ENCODE measurements at regions not wholly inside any gene's neighbourhood (a gene's known extent, or its start where the extent isn't known, plus 50 kb on each side); places are given as distances from the start of the nearest gene placed in this dataset.
A peak's percentile ranks its signal among the peaks of the same experiment; 100 is the strongest.
"Not testable (repeated sequence)": the region's sequence is repeated elsewhere in the genome, so short reads cannot be mapped to it uniquely, and the experiment has no call there.

DNA sequence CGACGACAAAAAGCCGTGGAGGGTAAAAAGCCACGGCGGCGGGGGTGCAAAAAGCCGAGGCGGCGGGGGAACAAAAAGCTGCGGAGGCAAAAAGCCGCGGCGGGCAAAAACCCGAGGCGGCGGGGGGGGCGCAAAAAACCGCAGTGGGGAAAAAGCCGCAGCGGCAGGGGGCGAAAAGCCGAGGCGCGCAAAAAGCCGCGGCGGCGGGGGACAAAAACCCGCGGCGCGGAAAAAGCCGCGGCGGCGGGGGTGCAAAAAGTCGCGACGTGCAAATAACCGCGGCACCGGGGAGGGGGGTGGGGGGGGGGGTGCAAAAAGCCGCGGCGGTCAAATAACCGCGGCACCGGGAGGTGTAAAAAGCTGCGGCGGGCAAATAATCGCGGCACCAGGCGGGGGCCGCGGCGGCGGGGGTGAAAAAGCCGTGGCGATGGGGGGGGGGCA lies 511.5 kb downstream of the FOXD4L5 start:
- Mint-ChIP-seq H3K4me3 (peak overlapping the region; percentile 43), H3K27me3 (ENCODE audit: insufficient read depth) (peaks cover 28% of the 10 kb centered on the region), H3K4me1 (peaks cover 2% of the 10 kb centered on the region), H3K27ac (no peak overlapping the region), H3K9me3 (no peaks in the 10 kb centered on the region), H3K36me3 (ENCODE audit: low read depth) (no peaks in the 10 kb centered on the region)
- Histone ChIP-seq H3K4me1 (ENCODE audit: control insufficient read depth, insufficient read depth, low read length) (no peaks in the 10 kb centered on the region), H3K27me3 (ENCODE audit: control insufficient read depth, insufficient read depth, low read length, poor library complexity, severe bottlenecking) (peaks cover 12% of the 10 kb centered on the region), H3K27ac (ENCODE audit: low read depth, low read length) (no peak overlapping the region), H3K9ac (ENCODE audit: extremely low read depth, low read length, poor library complexity, severe bottlenecking) (no peak overlapping the region), H3K9me3 (ENCODE audit: control insufficient read depth, low read length) (no peaks in the 10 kb centered on the region), H3K36me3 (ENCODE audit: control insufficient read depth, insufficient read depth, low read length) (no peaks in the 10 kb centered on the region), H3K4me3 (ENCODE audit: low read length) (no peak overlapping the region)
- WGBS, 2 experiments (ENCODE audit: insufficient coverage in 1 of 2, insufficient read length in 1 of 2), result 0% methylated on average over 11 to 39 of the region's 59 CpGs
- no peak for DNase-seq
- TF ChIP-seq, protein P1, sequence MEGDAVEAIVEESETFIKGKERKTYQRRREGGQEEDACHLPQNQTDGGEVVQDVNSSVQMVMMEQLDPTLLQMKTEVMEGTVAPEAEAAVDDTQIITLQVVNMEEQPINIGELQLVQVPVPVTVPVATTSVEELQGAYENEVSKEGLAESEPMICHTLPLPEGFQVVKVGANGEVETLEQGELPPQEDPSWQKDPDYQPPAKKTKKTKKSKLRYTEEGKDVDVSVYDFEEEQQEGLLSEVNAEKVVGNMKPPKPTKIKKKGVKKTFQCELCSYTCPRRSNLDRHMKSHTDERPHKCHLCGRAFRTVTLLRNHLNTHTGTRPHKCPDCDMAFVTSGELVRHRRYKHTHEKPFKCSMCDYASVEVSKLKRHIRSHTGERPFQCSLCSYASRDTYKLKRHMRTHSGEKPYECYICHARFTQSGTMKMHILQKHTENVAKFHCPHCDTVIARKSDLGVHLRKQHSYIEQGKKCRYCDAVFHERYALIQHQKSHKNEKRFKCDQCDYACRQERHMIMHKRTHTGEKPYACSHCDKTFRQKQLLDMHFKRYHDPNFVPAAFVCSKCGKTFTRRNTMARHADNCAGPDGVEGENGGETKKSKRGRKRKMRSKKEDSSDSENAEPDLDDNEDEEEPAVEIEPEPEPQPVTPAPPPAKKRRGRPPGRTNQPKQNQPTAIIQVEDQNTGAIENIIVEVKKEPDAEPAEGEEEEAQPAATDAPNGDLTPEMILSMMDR (conservative IDR thresholded peaks at IDR 0.05), result no peak

DNA sequence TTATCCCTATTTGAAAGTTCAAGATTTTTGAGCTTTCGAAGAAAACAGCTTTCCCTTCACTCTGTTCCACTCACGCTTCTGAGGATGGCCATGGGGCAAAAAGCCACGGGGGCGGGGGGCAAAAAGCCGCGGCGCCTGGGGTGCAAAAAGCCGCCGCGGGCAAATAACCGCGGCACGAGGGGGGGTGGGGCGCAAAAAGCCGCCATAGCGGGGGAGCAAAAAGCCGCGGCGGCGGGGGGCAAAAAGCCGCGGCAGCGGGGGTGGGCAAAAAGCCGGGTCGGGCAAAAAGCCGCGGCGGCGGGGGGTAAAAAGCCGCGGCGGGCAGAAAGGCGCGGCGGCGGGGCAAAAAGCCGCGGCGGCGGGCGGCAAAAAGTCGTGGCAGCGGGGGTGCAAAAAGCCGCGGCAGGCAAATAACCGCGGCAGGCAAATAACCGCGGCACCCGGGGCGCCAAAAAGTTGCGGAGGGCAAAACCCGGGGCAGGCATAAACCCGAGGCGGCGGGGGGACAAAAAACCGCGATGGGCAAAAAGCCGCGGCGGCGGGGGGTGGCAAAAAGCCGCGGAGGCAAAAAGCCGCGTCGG lies 512.2 kb downstream of the FOXD4L5 start:
- peak overlapping the region; percentile 43 for H3K4me3 Mint-ChIP-seq
- H3K4me1 ChIP-seq (ENCODE audit: control insufficient read depth, insufficient read depth, low read length); H3K9me3 Mint-ChIP-seq; H3K36me3 Mint-ChIP-seq (ENCODE audit: low read depth); H3K27ac Mint-ChIP-seq; H3K4me3 ChIP-seq (ENCODE audit: low read length); H3K36me3 ChIP-seq (ENCODE audit: control insufficient read depth, insufficient read depth, low read length); H3K27ac ChIP-seq (ENCODE audit: low read depth, low read length); H3K9me3 ChIP-seq (ENCODE audit: control insufficient read depth, low read length); H3K4me1 Mint-ChIP-seq; H3K9ac ChIP-seq (ENCODE audit: extremely low read depth, low read length, poor library complexity, severe bottlenecking): not testable (repeated sequence)
- peak; percentile 56 for DNase-seq
- peaks cover 12% of the 10 kb centered on the region for H3K27me3 ChIP-seq (ENCODE audit: control insufficient read depth, insufficient read depth, low read length, poor library complexity, severe bottlenecking)
- WGBS, 2 experiments (ENCODE audit: insufficient coverage in 1 of 2, insufficient read length in 1 of 2), result 0% methylated on average over 12 of the region's 67 CpGs; no CpG with 5 or more reads in 1 of the 2 experiments
- H3K27me3 Mint-ChIP-seq (ENCODE audit: insufficient read depth), result peaks cover 28% of the 10 kb centered on the region

DNA sequence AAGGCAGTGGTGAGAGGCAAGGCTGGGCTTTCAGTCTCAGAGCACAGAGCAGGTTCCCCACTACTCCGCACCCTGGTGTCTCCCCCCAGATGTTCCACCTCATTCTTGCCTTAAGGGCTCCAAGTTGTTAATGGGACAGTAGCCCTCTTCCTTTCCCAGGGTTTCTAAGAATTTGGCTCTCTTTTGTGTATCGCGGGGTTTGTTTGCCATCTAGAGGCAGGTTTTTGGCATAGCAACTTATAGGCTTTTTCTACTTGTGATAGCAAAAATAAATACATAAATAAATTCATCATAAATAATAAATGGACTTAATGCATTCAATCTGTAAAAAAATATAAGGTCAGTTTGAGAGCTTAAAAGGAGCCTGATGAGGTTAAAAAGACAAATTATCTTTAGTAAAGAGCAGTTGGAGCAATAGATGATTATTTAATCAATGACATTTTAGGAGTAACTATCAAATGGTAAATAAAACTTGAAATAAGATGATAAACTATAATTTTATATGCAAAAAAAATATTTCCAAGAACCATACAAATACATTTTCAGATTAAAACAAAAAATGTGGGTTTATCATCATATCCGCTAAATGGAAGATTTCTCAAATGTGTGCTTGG lies 512.8 kb downstream of the FOXD4L5 start:
- not testable (repeated sequence) for H3K36me3 Mint-ChIP-seq (ENCODE audit: low read depth); H3K4me1 Mint-ChIP-seq; DNase-seq; H3K9ac ChIP-seq (ENCODE audit: extremely low read depth, low read length, poor library complexity, severe bottlenecking); H3K4me1 ChIP-seq (ENCODE audit: control insufficient read depth, insufficient read depth, low read length); H3K9me3 Mint-ChIP-seq; H3K36me3 ChIP-seq (ENCODE audit: control insufficient read depth, insufficient read depth, low read length); H3K9me3 ChIP-seq (ENCODE audit: control insufficient read depth, low read length); H3K27ac Mint-ChIP-seq; H3K27ac ChIP-seq (ENCODE audit: low read depth, low read length); H3K4me3 Mint-ChIP-seq; H3K4me3 ChIP-seq (ENCODE audit: low read length)
- no CpG with 5 or more reads among the region's 4 CpGs for WGBS, 2 experiments (ENCODE audit: insufficient coverage in 1 of 2, insufficient read length in 1 of 2)
- TF ChIP-seq, protein P1 (conservative IDR thresholded peaks at IDR 0.05), result peak; percentile 63
- peaks cover 27% of the 10 kb centered on the region for H3K27me3 Mint-ChIP-seq (ENCODE audit: insufficient read depth)
- peaks cover 12% of the 10 kb centered on the region for H3K27me3 ChIP-seq (ENCODE audit: control insufficient read depth, insufficient read depth, low read length, poor library complexity, severe bottlenecking)
